Epithelial cell of esophagus (primary cell): ENCODE measurements at regions not wholly inside any gene's neighbourhood (a gene's known extent, or its start where the extent isn't known, plus 50 kb on each side); places are given as distances from the start of the nearest gene placed in this dataset.
A peak's percentile ranks its signal among the peaks of the same experiment; 100 is the strongest.

Experiments used
- DNase-seq: peaks from one replicate; pipeline ENCODE4 v3.0.0; 2010; ENCODE audit warnings: low read depth
- H3K4me3 ChIP-seq: 2 replicates; pipeline ENCODE4 v1.5.1; 2011; ENCODE audit warnings: mild to moderate bottlenecking, low read length, control low read depth
- CTCF ChIP-seq: IDR thresholded peaks from 2 replicates; pipeline ENCODE4 v1.5.1; 2011; ENCODE audit warnings: low read depth, mild to moderate bottlenecking, low read length, control low read depth, inconsistent platforms; ENCODE audit not compliant: insufficient read depth; ENCODE audit errors: missing control alignments

GRCh38 chr3:116958291-116958690 lies 248.7 kb downstream of the TUSC7 start:
- DNase-seq: no peak
- H3K4me3 ChIP-seq: no peak overlapping the region
- no peak for TF ChIP-seq CTCF

- H3K4me3 ChIP-seq: no peak overlapping the region
- TF ChIP-seq CTCF: no peak
- no peak for DNase-seq
These were observed 251.5 kb downstream of the TUSC7 start for GRCh38 chr3:116961106-116961505.

GRCh38 chr3:116963802-116964201 lies 254.2 kb downstream of the TUSC7 start:
- no peak overlapping the region for H3K4me3 ChIP-seq
- no peak for TF ChIP-seq CTCF
- DNase-seq: peak; percentile 2

GRCh38 chr3:116966649-116967048 lies 257.1 kb downstream of the TUSC7 start:
- no peak for DNase-seq
- no peak overlapping the region for H3K4me3 ChIP-seq
- no peak for TF ChIP-seq CTCF

GRCh38 chr3:116969135-116969534 lies 259.6 kb downstream of the TUSC7 start:
- DNase-seq: no peak
- no peak for TF ChIP-seq CTCF
- no peak overlapping the region for H3K4me3 ChIP-seq

GRCh38 chr3:116969646-116970045 lies 260.1 kb downstream of the TUSC7 start:
- no peak overlapping the region for H3K4me3 ChIP-seq
- DNase-seq: no peak
- TF ChIP-seq CTCF: no peak

GRCh38 chr3:116971531-116971930 lies 262.0 kb downstream of the TUSC7 start:
- no peak for TF ChIP-seq CTCF
- DNase-seq: no peak

More at GRCh38 chr3:116971531-116971930, 262.0 kb downstream of the TUSC7 start:
- no peak overlapping the region for H3K4me3 ChIP-seq
